Islet precursor cell (in vitro differentiated cells): ENCODE measurements at regions not wholly inside any gene's neighbourhood (a gene's known extent, or its start where the extent isn't known, plus 50 kb on each side); places are given as distances from the start of the nearest gene placed in this dataset.

Source experiments
- DNase-seq: peaks from one replicate; pipeline ENCODE4 v3.0.0-alpha.2; 2018

DNA sequence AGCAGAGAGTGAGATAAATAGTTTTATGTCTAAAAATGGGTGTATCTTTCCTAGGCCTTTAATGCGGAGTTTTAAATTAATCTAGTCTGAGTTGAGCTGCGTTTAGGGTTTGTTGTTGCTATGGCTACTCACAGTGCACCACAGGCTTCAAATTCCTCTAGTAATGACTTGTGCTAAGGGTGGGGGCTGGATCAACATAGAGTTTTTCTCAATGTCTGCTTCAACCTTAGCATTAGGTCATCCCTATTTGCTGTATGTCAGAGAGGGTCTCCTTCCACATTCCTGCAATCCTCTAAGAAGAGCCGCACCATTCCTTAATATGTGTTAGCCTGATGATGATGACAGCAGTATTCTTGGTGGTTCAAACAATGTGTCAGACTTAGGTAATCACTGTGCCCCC lies 465.6 kb upstream of the KIF2A start:
- no peak for DNase-seq

DNA sequence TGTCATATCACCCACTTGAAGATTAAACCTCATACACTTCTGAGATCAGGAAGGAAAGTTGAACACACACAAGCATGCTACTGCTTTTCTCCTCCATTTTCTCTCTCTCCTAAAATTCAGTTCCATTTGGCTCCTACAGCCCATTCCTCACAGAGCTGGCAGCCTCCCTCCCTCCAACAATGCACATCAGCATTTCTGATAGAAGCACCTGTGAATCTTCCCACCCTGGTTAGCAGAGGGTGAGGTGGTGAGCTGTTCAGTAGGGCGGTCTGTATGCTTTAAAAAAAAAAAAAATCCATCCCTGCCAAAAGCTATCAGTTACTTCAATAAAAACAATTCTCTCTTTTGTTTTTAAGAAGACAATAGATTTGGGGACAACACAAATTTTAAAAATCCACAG lies 463.2 kb upstream of the KIF2A start:
- DNase-seq: no peak

DNA sequence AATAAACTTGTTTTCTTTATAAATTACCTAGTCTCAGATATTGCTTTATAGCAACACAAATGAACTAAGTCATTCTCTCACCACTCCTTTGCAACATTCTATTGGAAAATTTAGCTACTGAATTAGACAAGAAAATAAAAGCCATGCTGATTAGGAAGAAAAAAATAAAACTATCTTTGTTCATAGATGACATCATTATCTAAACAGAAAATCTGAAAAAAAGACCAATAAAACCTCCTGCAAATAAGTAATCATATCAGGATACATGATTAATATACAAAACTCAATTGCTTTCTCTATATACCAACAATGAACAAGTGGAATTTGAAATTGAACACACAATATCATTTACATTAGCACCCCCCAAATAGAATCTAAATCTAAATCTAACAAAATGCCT lies 455.3 kb upstream of the KIF2A start:
- no peak for DNase-seq

DNA sequence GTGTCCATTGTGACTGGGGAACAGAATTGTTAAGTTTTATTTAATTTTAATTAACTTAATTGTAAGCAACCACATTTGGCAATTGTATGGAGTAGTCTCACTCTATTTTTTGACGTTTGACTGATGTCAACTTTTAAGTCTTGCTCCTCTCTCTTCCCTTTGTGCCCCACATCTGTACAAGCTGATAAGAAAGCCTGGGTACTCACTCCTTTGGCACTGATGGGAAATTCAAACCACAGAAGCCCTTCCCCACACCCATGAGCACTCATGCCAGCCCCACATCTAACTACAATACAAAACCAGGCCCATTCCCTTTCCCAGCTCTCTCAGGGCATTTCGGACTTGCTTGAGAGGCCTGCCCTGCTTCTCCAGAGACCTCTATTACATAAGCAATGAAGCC lies 451.5 kb upstream of the KIF2A start:
- no peak for DNase-seq

DNA sequence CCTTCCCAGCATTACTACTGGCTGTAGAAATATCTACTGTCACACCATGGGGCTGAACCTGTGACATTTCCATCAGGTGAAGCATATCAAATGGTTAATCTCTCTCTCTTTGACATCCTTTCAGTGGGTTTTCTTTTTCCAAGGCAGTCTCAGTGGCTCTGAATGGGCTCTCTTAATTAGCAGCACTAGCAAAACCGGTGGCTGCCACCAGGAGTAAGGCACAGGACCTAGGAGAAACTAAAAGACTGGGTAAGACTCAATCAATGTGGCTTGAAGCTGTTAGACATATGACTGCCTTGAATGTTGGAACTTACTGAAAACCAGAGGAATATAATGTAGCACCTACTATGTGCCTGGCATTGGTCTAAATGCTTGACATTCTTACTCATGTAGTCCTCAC lies 445.0 kb upstream of the KIF2A start:
- DNase-seq: no peak

DNA sequence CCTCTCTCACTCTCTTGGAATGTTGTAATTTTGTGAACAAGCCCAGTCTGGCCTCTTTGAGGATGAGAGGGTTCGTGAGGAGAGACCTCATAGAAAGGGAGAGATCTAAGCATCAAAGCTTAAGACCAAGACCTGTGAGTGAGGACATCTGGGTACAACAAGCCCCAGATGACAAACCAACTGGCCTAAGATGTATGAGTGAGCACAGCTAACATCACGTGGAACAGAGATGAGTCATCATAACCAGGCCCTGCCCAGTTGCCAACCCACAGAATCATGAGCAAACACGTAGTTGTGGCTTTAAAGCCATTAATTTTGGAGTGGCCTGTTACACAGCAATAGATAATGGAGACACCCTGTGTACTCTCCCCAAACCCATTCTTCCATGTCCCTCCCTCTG lies 439.1 kb upstream of the KIF2A start:
- no peak for DNase-seq

DNA sequence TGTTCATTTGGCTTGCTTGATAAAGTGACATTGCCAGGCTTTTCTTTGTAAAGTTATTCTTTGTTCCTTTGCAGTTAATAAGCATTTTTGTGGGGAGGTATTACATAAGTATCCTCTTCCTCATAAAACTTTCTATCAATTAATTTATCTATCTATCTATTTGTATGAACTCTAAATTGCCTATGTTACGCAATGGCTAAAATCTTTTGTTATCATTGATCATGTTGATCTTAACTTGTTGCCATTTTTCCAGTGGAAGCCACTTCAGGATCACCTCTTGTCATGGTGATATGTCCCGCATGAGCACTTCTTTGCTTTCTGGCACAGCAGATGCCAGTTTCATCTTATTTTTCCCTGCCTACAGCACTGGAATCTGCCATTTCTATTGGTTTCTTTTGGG lies 436.7 kb upstream of the KIF2A start:
- no peak for DNase-seq

DNA sequence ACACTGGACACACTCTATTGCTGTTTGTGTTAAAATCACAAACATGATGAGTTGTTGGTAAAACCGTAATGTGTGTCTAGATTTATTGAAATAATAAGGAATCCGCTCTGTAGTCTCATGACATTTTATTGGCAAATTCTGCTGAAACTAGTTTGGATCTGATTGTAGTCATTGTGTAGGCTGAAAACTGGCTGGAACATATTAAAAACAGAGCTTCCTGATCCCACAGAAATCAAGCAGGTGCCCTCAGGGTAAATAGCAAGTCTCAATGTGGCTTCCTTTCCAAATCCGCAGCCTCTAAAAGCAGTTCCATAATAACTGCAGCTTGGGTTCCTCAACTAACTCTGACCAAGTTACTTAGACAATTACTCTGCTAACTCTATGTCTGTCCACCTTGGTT lies 427.5 kb upstream of the KIF2A start:
- no peak for DNase-seq

DNA sequence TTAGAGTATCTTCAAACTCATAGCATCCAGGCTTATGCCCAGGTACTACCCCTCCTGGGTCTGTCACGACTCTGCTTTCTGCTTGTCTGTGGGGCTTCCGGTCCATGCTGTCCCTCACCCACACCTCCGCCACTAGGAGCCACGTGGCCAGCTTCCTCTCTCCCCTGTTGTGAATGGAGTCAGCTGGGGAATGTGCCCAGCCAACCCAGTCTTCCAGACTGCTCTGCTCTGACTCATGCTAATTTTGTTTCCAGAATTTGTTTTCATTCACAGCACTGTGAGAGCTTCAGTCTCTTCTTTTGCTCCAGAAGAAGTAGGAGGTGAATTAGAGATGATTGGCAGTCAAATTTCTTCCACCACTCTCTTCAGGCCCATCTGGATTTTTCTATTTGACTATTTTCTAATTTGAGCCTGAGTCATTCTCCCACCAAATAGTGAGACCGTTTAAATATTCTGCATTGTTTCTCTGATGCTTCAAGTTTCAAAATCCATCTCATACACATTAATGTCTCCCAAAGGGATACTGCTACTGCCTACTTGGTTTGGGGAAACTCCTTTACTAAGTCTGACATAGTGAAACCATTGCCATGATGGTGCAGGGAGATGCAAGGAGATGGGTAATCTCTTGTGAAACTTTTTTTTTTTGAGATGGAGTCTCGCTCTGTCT lies 424.1 kb upstream of the KIF2A start:
- peak; percentile 80 for DNase-seq

DNA sequence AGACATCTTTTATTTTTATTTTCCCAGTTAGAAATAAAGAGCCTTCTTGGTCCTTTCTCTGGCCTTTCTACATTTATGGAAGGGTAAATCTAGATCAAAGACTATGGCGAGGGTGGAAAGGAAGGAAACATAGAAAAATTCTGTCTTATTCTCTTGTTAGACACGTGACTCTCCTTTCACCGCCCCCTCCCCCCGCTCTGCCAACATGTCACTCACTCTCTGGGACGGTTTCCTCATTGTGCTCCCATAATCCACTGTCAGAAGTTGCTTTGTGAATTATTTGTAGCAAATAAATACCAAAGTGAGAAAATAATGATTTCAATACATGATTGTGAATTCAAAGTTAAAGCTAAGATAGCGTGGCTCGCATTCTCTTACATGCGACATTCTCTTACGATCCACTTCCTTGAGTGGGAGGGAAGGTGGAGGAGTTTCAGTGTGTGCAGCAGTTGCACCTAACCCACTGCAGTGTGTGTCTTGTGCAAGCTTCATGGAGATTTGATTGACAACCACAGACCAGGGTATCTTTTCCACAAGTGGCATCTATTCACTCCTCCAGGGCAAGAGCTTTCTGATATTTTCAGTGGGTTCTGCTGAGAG lies 423.0 kb upstream of the KIF2A start:
- DNase-seq: no peak

DNA sequence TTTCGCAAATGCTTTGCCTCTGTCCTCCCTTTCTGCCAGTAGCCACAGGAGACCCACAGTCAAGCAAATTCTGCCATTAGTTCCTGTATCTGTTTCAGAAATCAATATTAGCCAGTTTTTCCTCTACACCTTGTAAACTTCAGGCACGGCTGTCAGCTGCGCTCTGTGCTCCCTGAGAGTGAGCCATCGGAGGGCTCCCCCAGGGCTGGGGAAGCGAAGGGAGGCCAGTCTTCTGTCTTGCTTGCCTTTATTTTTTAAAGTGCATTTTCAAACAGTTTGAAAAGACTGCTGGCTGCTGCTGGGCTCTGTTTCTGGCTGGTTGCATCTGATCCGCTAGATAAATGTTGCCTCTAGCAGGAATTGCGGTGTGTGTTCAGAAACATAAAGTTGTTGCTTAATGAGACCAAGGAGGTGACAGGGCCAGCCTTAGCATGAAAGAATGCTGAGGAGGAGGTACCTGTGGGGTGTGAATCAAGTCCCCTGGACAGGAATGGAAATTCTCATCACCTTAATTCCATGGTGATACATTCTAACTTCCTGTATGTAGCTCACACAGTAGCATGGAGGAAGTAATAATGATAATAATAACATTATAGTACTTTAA lies 421.7 kb upstream of the KIF2A start:
- no peak for DNase-seq

DNA sequence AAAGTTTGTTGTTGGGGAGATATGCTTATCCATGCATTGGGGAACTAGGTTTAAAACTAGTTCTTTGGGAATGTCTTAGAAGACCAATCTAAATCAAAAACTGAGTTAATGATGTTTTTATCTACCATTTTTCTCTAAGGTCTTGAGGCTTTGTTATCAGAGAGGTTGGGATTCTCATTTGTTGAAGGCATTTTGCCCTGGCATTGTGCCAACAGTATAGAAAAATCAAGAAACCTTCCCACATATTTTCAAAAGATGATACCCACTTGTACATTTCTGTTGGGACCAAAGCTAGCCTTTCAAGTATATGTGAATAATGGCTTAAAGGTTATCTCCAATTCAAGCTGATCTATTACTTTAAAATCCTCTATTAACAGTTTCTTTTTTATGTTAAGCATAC lies 419.8 kb upstream of the KIF2A start:
- no peak for DNase-seq

DNA sequence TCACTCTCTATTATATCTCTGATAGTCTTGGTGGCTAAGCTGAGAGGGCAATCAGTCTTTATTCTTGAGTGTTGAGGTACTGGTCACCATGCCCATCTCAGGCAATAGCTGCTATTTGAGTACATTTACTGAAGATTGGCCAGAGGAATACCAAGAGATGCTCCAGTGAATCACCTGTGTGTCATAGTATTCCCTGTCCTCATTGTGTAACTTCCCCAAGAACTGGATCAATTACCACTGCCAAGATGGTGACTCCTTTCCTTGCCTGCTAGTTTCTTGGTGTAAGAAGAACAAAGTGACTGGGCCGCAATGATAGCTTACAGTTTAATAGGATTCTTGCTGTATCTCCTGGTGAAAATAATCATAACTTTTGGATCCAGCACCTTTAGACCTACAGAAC lies 418.7 kb upstream of the KIF2A start:
- no peak for DNase-seq

DNA sequence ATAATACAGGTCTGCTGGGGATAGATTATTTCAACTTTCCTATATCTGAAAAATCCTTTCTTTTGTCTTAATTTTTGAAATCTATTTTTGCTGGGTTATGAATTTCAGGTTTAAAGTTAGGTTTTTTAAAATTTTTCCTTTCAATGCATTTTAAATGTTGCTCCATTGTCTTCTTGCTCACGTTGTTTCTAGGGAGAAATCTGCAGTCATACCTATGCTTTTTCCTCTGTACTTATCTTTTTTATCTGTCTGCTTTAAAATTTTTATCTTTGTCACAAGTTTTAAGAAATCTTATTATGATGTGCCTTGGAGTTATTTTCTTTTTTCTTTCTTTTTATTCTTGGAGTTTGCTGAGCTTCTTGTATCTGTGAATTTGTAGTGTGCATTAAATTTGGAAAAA lies 412.0 kb upstream of the KIF2A start:
- DNase-seq: no peak

DNA sequence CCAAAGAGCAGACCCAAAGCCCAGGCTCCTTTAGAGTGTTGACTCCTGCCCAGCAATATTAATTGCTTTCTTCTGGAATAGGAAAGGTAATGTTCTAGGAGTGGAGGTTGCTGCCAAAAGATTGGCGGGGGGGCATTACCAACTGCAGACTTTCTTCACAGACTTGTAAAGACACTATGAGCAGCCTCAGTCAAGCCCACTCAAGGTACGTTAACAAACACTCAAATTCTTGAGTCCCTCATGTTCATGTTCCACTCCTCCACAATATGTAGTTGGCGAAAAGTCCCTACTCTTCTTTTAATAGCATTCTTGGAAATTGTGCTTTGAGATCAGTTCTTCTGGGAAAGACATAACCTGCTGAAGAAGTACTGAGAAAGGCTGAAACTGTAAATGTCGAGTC lies 409.2 kb upstream of the KIF2A start:
- no peak for DNase-seq

DNA sequence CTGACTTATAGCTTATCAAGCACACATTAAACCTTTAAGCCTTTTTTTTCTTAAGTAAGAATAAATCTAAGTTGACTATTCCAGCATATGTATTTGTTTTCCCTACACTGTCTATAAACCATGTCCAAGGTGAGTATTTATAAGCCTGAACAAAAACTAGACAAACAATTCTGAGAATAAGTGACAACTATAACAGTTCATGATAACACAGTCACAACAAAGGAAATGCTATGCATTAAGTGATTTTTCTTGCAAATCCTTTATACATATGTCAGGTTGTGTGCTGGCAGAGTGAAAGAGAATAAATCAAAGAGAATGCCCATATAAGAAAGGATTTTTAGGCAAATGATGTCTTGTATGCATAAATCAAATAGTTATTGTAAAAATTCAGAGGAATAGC lies 408.8 kb upstream of the KIF2A start:
- no peak for DNase-seq

DNA sequence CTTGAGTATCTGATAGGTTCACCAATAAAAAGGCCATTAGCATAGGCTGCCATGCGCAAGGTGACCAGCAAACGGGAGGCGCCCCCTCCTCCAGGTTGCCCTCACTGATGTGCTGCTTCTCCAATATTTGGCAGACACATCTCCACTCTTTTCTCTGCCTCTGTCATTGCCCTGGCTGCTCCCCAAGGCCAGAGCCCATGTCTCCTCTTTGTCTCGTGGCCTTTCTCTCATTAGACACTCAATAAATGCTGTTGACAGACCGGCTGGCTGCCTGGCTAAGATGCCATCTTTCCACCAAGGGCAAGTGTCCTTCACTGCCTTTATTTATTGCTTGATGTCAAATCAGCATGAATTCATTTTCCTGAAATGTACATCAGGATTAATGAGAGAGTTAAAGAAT lies 404.0 kb upstream of the KIF2A start:
- no peak for DNase-seq

DNA sequence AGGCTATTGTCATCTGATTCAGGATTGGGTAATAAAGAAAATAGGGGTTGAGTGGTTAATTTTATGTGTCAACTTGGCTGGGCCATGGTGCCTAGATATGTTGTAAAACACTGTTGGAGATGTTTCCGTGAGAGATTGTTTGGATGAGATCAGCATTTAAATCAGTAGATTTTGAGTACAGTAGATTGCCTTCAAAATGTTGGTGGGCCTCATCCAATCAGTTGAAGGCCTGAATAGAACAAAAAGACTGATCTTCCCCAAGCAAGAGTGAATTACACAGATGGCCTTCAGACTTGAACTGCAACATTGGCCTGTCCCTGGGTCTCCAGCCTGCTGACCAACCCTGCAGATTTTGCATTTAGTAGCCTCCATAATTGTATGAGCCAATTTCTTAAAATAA lies 401.3 kb upstream of the KIF2A start:
- DNase-seq: no peak

DNA sequence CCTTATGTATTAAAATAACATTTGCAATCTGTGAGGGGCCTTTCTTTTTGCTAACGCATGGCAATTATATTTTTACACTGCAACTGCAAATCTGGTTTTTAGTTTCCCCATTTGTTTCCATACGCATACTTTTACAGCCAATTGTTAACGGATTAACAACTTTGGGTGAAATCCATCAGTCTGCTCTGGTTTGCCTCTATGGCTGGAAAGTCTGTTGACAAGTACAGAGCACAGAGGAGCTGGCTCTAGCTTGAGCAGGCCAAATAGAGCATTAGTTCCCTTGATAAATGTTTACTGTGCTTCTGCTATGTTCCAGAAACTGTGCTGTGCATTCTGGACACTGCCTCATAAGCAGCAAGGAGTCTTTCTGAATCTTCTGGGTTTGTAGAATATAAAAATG lies 400.4 kb upstream of the KIF2A start:
- DNase-seq: no peak

DNA sequence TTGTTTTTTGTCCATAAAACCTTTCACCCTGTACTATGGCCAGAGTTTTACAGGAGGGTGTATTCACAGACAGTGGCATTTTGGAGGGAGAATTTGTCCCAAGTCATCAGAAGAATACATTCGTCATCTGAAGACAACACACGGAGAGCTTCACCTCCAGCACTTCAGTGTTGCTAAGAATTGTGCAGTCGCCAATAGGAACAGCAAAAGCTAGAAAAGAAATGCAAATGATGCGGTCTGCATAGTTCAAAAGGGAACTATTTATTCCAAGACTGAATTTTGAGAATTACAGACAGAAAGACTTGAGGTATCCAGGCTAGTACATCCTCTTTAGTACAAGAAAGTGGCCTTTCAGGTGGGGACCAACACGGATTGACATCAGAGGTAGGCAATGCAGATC lies 399.2 kb upstream of the KIF2A start:
- DNase-seq: no peak

DNA sequence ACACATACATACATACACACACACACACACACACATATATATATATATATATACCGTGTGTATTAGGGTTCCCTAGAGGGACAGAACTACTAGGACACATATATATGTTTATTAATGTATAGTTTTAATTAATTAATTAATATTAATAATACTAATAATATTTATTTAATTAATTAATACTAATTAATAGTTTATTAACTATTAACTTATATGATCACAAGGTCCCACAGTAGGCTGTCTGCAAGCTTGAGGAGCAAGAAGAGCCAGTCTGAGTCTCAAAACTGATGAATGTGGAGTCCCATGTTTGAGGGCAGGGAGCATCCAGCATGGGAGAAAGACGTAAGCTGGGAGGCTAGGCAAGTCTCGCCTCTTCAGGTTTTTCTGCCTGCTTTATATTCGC lies 398.0 kb upstream of the KIF2A start:
- DNase-seq: no peak

DNA sequence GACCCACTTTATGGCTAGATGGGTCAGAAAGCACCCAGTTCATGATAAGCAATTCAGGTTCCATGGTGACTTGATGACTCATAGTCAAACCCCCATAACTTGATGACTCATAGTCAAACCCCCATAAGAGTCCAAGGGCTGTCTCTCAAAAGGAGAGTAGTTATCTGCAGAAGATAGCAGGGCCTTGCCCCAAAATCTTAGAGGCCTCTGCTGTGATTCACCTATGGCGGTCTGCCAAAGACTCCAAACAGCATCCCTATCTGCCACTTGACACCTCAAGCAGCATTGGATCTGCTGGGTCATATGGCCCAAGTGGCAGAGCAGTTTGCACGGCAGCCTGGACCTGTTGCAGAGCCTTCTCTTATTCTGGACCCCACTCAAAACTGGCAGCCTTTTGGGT lies 395.2 kb upstream of the KIF2A start:
- no peak for DNase-seq

DNA sequence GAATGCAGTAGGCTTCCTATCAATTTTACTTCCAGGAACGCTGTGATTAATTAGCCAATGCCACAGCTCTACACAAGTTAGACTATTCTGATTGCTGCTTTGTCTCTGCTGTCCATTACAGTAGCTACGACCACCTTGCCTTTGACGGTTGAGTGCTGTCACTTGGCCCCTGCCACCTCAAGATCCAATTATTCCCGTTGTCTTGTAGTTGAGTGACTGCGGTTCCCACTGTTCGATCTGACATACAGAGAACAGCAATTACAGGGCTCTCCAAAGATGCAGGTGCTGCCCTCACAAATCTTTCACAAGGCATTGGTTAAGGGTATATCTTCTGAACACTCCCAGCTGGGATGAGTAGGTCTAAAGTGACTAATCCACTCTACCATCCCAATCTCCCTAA lies 393.4 kb upstream of the KIF2A start:
- no peak for DNase-seq

DNA sequence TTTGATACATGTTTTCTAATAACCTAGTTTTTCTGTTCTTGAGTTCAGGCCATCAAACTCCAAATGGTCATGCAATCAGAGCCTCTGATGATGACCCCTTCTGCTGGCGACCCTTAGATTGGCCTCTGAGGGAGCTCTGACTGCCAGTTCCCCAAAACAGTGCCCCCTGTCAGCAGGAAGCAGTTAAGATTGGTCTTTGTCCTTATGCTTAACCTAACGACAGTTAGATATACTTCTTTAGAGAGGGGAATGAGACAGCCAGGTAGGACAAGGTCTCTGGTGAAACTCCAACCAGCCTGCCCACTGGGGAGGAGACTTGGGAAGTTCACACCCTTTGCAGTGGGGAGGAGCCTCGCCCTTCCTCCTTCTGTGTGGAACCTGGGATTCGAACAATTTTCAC lies 390.4 kb upstream of the KIF2A start:
- no peak for DNase-seq
